Testis (tissue), 2 donors: ENCODE measurements at regions not wholly inside any gene's neighbourhood (a gene's known extent, or its start where the extent isn't known, plus 50 kb on each side); places are given as distances from the start of the nearest gene placed in this dataset.
"Not testable (repeated sequence)": the region's sequence is repeated elsewhere in the genome, so short reads cannot be mapped to it uniquely, and the experiment has no call there.

Source experiments
- DNase-seq: peaks from one replicate; pipeline ENCODE4 v3.0.0-alpha.2; 2019
- H3K27ac ChIP-seq, 2 donors: fragments of 200-600 bp; sonication (generic); one replicate each; pipeline ENCODE4 v1.5.1; 2019
- H3K27me3 ChIP-seq: fragments of 200-600 bp; sonication (generic); one replicate; pipeline ENCODE4 v1.5.1; 2019
- H3K36me3 ChIP-seq: fragments of 200-600 bp; sonication (generic); one replicate; pipeline ENCODE4 v1.5.1; 2017; ENCODE audit warnings: low read depth; ENCODE audit errors: missing control alignments
- H3K4me1 ChIP-seq: fragments of 200-600 bp; sonication (generic); one replicate; pipeline ENCODE4 v1.5.1; 2019
- H3K4me3 ChIP-seq, 2 donors: fragments of 200-600 bp; sonication (generic); one replicate each; pipeline ENCODE4 v1.5.1; 2017 to 2019
- H3K9me3 ChIP-seq: fragments of 200-600 bp; sonication (generic); one replicate; pipeline ENCODE4 v1.5.1; 2017
- POLR2A ChIP-seq: fragments of 450-650 bp; IDR thresholded peaks from one replicate; pipeline ENCODE4 v1.6.1; 2017; ENCODE audit warnings: antibody characterized with exemption, mild to moderate bottlenecking, moderate library complexity
- WGBS, 2 donors: methylation state at CpG; one replicate each; pipeline ENCODE4 v1.1.5; 2018; 5-methylcytosine and 5-hydroxymethylcytosine counted together
- intact Hi-C: fragments of 100-400 bp; cut with DNase I; formaldehyde crosslinking; loops from one replicate; pipeline ENCODE4 v1.15.1; 2023; ENCODE audit warnings: low total_unique reads
- TF ChIP-seq, protein P1 (sequence below), 3 experiments: fragments of 450-650 bp in 2 of 3; fragments of 200-600 bp in 1 of 3; sonication (generic) in 1 of 3; IDR thresholded peaks; one replicate each; pipeline ENCODE4 v1.5.1; 2016 to 2019; ENCODE audit warnings: antibody characterized with exemption in 3 of 3, mild to moderate bottlenecking in 2 of 3, moderate library complexity in 1 of 3

DNA sequence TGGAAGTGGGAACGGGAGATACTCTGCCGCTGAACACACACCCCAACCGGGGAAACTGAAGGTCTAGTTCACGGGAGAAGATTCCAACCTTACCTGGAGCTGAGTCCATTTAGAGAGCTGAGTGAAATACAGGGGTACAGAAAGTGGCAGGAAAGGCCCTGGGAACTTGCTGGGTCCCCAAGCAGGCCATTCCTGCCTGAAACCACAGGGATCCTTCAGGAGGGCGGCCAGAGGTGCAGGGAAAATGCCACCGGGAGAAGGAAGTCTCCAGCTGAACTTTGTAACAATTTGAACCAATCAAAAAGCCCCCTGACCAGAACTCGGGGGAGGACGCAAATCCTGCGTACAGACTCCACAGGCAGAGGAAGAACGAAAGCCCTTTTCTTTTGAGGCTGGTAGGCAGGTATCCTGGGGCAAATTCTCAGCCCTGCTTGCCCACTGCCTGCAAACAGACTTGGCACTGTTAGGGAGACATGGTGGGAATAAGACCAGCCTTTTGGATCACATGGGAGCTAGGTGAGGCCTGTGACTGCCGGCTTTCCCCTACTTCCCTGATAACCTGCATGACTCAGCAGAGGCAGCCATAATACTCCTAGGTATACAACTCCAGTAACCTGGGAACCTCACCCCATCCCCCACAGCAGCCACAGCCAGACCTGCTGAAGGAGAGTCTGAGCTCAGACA lies 170.9 kb downstream of the SEC23A start:
- Histone ChIP-seq H3K27me3 (no peaks in the 10 kb centered on the region), H3K9me3 (no peaks in the 10 kb centered on the region), H3K36me3 (no peaks in the 10 kb centered on the region), H3K27ac (no peak overlapping the region), H3K4me3 (no peak overlapping the region), H3K4me1 (no peaks in the 10 kb centered on the region)
- 80 to 84% methylated on average over 10 to 11 of the region's 11 CpGs for WGBS, 2 donors
- no peak for DNase-seq
- intact Hi-C loops, result no loop called here
- TF ChIP-seq, protein P1, sequence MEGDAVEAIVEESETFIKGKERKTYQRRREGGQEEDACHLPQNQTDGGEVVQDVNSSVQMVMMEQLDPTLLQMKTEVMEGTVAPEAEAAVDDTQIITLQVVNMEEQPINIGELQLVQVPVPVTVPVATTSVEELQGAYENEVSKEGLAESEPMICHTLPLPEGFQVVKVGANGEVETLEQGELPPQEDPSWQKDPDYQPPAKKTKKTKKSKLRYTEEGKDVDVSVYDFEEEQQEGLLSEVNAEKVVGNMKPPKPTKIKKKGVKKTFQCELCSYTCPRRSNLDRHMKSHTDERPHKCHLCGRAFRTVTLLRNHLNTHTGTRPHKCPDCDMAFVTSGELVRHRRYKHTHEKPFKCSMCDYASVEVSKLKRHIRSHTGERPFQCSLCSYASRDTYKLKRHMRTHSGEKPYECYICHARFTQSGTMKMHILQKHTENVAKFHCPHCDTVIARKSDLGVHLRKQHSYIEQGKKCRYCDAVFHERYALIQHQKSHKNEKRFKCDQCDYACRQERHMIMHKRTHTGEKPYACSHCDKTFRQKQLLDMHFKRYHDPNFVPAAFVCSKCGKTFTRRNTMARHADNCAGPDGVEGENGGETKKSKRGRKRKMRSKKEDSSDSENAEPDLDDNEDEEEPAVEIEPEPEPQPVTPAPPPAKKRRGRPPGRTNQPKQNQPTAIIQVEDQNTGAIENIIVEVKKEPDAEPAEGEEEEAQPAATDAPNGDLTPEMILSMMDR (IDR thresholded peaks at IDR 0.05), result no peak
- TF ChIP-seq POLR2A, result no peak

DNA sequence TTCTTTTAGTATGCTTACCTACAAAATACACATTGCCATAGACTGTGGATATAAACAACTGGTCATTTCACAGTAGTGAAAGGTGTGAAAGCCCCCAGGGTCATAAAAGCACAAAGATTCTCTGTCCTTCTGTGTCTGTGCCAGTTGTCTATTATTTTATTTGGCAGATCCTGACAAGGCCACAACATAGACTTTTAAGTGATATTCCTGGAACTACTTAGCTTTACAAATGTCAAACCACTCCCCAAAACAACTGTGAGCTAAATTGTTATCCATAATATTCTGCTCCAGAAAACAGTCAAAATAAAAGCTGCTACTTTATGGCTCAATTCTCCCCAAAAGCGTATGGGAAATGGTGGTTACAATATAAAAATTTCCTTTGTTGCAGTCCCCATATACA lies 172.1 kb downstream of the SEC23A start:
- H3K27ac ChIP-seq, result no peak overlapping the region
- no peak for DNase-seq
- intact Hi-C loops, result no loop called here

DNA sequence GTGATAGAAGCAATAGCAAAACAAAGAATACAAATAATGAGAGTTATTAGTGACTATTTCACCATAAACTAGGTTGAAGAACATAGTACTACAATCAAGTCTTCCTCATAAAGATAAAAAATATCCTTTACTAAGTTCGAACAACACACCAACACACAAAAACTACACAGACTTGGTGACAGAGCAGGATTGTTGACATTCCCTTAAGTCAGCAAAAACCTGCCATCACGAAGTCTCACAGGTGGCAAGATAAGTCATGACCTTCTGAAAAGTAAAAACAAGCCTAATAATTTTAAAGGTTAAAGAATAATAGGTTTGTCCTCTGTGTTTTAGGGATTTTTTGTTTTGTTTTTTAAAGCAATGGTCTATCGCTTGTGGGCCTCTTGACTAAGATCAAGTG lies 173.0 kb downstream of the SEC23A start:
- H3K4me3 ChIP-seq, result no peak overlapping the region
- TF ChIP-seq POLR2A, result no peak
- TF ChIP-seq, protein P1 (IDR thresholded peaks at IDR 0.05), result no peak
- H3K36me3 ChIP-seq, result no peaks in the 10 kb centered on the region
- 73 to 75% methylated on average over 3 of the region's 3 CpGs for WGBS, 2 donors
- H3K27ac ChIP-seq, result no peak overlapping the region
- intact Hi-C loops, result no loop called here
- no peaks in the 10 kb centered on the region for H3K9me3 ChIP-seq
- no peaks in the 10 kb centered on the region for H3K4me1 ChIP-seq
- no peak for DNase-seq
- no peaks in the 10 kb centered on the region for H3K27me3 ChIP-seq

More for the DNA sequence above, 172.1 kb downstream of the SEC23A start:
- no peak for TF ChIP-seq POLR2A
- 69 to 84% methylated on average over 1 of the region's 1 CpG for WGBS, 2 donors
- Histone ChIP-seq H3K9me3 (no peaks in the 10 kb centered on the region), H3K36me3 (no peaks in the 10 kb centered on the region), H3K4me1 (no peaks in the 10 kb centered on the region), H3K27me3 (no peaks in the 10 kb centered on the region), H3K4me3 (no peak overlapping the region)

DNA sequence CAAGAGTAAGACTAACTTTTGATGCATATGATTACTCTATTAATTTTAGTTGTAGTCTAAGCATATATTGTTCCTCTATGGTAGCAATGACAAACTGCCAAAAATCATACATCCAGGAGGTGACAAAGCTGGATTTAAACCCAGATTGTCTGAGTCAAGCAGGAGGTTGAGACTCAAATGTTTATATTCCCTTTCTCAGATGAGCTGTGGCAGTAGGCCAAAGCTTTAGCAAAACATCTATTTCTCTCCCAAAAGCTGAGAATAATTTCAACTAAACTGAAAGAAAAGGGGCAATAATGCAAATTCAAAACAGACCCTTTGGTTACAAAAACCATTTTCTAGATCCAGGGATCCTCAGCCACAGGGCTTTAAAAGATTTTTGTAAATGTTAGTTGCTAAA lies 173.6 kb downstream of the SEC23A start:
- no peak for TF ChIP-seq POLR2A
- TF ChIP-seq, protein P1 (IDR thresholded peaks at IDR 0.05), result no peak
- DNase-seq, result no peak
- no peaks in the 10 kb centered on the region for H3K9me3 ChIP-seq
- H3K36me3 ChIP-seq, result no peaks in the 10 kb centered on the region
- H3K27ac ChIP-seq, result no peak overlapping the region
- no peaks in the 10 kb centered on the region for H3K27me3 ChIP-seq
- no peak overlapping the region for H3K4me3 ChIP-seq
- intact Hi-C loops, result no loop called here
- no peaks in the 10 kb centered on the region for H3K4me1 ChIP-seq

DNA sequence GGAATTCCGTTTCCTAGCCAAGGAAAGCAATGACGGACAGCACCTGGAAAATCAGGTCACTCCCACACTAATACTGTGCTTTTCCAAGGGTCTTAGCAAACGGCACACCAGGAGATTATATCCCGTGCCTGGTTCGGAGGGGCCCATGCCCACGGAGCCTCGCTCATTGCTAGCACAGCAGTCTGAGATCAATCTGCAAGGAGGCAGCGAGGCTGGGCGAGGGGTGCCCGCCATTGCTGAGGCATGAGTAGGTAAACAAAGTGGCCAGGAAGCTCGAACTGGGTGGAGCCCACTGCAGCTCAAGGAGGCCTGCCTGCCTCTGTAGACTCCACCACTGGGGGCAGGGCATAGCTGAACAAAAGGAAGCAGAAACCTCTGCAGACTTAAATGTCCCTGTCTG lies 181.1 kb downstream of the SEC23A start:
- H3K4me1 ChIP-seq, DNase-seq, H3K36me3 ChIP-seq, H3K27me3 ChIP-seq, H3K9me3 ChIP-seq, H3K27ac ChIP-seq, H3K4me3 ChIP-seq, intact Hi-C loops: not testable (repeated sequence)
- 88 to 93% methylated on average over 10 to 11 of the region's 11 CpGs for WGBS, 2 donors

DNA sequence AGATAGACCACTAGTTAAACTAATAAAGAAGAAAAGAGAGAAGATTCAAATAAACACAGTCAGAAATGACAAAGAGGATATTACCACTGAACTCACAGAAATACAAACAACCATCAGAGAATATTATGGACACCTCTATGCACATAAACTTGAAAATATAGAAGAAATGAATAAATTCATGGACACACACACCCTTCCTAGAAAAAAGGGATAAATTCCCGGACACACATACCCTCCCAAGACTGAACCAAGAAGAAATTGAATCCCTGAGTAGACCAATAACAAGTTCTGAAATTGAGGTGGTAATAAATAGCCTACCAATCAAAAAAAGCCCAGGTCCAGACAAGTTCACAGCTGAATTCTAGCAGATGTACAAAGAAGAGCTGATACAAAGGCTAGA lies 187.9 kb downstream of the SEC23A start:
- Histone ChIP-seq H3K4me1 (no peaks in the 10 kb centered on the region), H3K4me3 (no peak overlapping the region), H3K36me3 (no peaks in the 10 kb centered on the region), H3K27ac (no peak overlapping the region), H3K9me3 (no peaks in the 10 kb centered on the region), H3K27me3 (no peaks in the 10 kb centered on the region)
- intact Hi-C loops, result no loop called here
- TF ChIP-seq POLR2A, result no peak
- TF ChIP-seq, protein P1 (IDR thresholded peaks at IDR 0.05), result no peak
- DNase-seq, result no peak
- WGBS, 2 donors, result 85 to 89% methylated on average over 1 of the region's 1 CpG
